Parathyroid adenoma (tissue), 2 donors: ENCODE measurements at regions not wholly inside any gene's neighbourhood (a gene's known extent, or its start where the extent isn't known, plus 50 kb on each side); places are given as distances from the start of the nearest gene placed in this dataset.

Experiments used
- H2AFZ ChIP-seq: fragments of 300-600 bp; sonication (generic); one replicate; pipeline ENCODE4 v1.7.0; 2017; ENCODE audit warnings: antibody characterized with exemption, mild to moderate bottlenecking
- H3K27ac ChIP-seq: fragments of 300-600 bp; sonication (generic); one replicate; pipeline ENCODE4 v1.7.0; 2017
- H3K27me3 ChIP-seq: fragments of 300-600 bp; sonication (generic); one replicate; pipeline ENCODE4 v1.7.0; 2017; ENCODE audit warnings: low read length; ENCODE audit not compliant: control insufficient read depth, insufficient read depth
- H3K36me3 ChIP-seq: fragments of 300-600 bp; sonication (generic); one replicate; pipeline ENCODE4 v1.7.0; 2017; ENCODE audit warnings: low read length; ENCODE audit not compliant: control insufficient read depth, insufficient read depth
- H3K4me1 ChIP-seq: fragments of 300-600 bp; sonication (generic); one replicate; pipeline ENCODE4 v1.7.0; 2017; ENCODE audit warnings: control low read depth
- H3K4me2 ChIP-seq: fragments of 300-600 bp; sonication (generic); one replicate; pipeline ENCODE4 v1.7.0; 2017; ENCODE audit warnings: low read length
- H3K4me3 ChIP-seq: fragments of 300-600 bp; sonication (generic); one replicate; pipeline ENCODE4 v1.7.0; 2017; ENCODE audit warnings: low read depth, low read length
- H3K79me2 ChIP-seq: fragments of 300-600 bp; sonication (generic); one replicate; pipeline ENCODE4 v1.7.0; 2017; ENCODE audit warnings: control low read depth
- H3K9ac ChIP-seq: fragments of 300-600 bp; sonication (generic); one replicate; pipeline ENCODE4 v1.7.0; 2017; ENCODE audit warnings: mild to moderate bottlenecking
- H3K9me3 ChIP-seq: fragments of 300-600 bp; sonication (generic); one replicate; pipeline ENCODE4 v1.7.0; 2017; ENCODE audit warnings: low read length; ENCODE audit not compliant: control insufficient read depth
- CTCF ChIP-seq: fragments of 300-600 bp; sonication (generic); IDR thresholded peaks from one replicate; pipeline ENCODE4 v1.7.0; 2017; ENCODE audit warnings: antibody characterized with exemption, mild to moderate bottlenecking
- donor health status: primary hyperparathyroidism.

GRCh38 chr1:36537991-36538390 is 55.3 kb upstream of the CSF3R start:
- no peak overlapping the region for H3K27ac ChIP-seq
- H3K9ac ChIP-seq: no peak overlapping the region
- no peaks in the 10 kb centered on the region for H3K4me1 ChIP-seq
- no peaks in the 10 kb centered on the region for H3K9me3 ChIP-seq
- H2AFZ ChIP-seq: no peak overlapping the region
- peaks cover 4% of the 10 kb centered on the region for H3K27me3 ChIP-seq
- no peaks in the 10 kb centered on the region for H3K36me3 ChIP-seq
- no peak for TF ChIP-seq CTCF
- no peaks in the 10 kb centered on the region for H3K79me2 ChIP-seq
- H3K4me3 ChIP-seq: no peak overlapping the region
- no peak overlapping the region for H3K4me2 ChIP-seq

- H3K9ac ChIP-seq: no peak overlapping the region
- H3K79me2 ChIP-seq: no peaks in the 10 kb centered on the region
- H2AFZ ChIP-seq: no peak overlapping the region
- no peaks in the 10 kb centered on the region for H3K9me3 ChIP-seq
- TF ChIP-seq CTCF: no peak
- H3K4me3 ChIP-seq: no peak overlapping the region
- H3K4me1 ChIP-seq: no peaks in the 10 kb centered on the region
- no peaks in the 10 kb centered on the region for H3K36me3 ChIP-seq
- H3K27ac ChIP-seq: no peak overlapping the region
- peaks cover 4% of the 10 kb centered on the region for H3K27me3 ChIP-seq
- no peak overlapping the region for H3K4me2 ChIP-seq
Measured at GRCh38 chr1:36537190-36537768, 54.6 kb upstream of the CSF3R start.

- Histone ChIP-seq H3K4me3 (no peak overlapping the region), H3K27ac (no peak overlapping the region), H3K36me3 (no peaks in the 10 kb centered on the region), H2AFZ (no peak overlapping the region), H3K4me1 (no peaks in the 10 kb centered on the region), H3K9ac (no peak overlapping the region), H3K79me2 (no peaks in the 10 kb centered on the region), H3K9me3 (no peaks in the 10 kb centered on the region), H3K27me3 (no peaks in the 10 kb centered on the region), H3K4me2 (no peak overlapping the region)
- TF ChIP-seq CTCF: no peak
Measured at GRCh38 chr1:36536727-36537126, 54.0 kb upstream of the CSF3R start.

- no peaks in the 10 kb centered on the region for H3K79me2 ChIP-seq
- no peak overlapping the region for H2AFZ ChIP-seq
- no peak overlapping the region for H3K4me3 ChIP-seq
- H3K9me3 ChIP-seq: no peaks in the 10 kb centered on the region
- TF ChIP-seq CTCF: no peak
- no peaks in the 10 kb centered on the region for H3K36me3 ChIP-seq
- H3K4me1 ChIP-seq: no peaks in the 10 kb centered on the region
- no peak overlapping the region for H3K27ac ChIP-seq
- H3K4me2 ChIP-seq: no peak overlapping the region
- no peaks in the 10 kb centered on the region for H3K27me3 ChIP-seq
- no peak overlapping the region for H3K9ac ChIP-seq
Measured at GRCh38 chr1:36534711-36535412, 52.1 kb upstream of the CSF3R start.

- H2AFZ ChIP-seq: no peak overlapping the region
- TF ChIP-seq CTCF: no peak
- H3K9ac ChIP-seq: no peak overlapping the region
Measured at GRCh38 chr1:36533897-36534296, 51.2 kb upstream of the CSF3R start.

More at GRCh38 chr1:36533897-36534296, 51.2 kb upstream of the CSF3R start:
- Histone ChIP-seq H3K79me2 (no peaks in the 10 kb centered on the region), H3K36me3 (no peaks in the 10 kb centered on the region), H3K27me3 (no peaks in the 10 kb centered on the region), H3K4me2 (no peak overlapping the region), H3K4me1 (no peaks in the 10 kb centered on the region), H3K27ac (no peak overlapping the region), H3K9me3 (no peaks in the 10 kb centered on the region), H3K4me3 (no peak overlapping the region)
